ENCODE measurements at regions not wholly inside any gene's neighbourhood (a gene's known extent, or its start where the extent isn't known, plus 50 kb on each side); places are given as distances from the start of the nearest gene placed in this dataset.

- TF ChIP-seq TSHZ2 (CRISPR knock-in tag; IDR thresholded peaks at IDR 0.05): no peak
Observed at GRCh38 chr13:55091172-55091571, 2049.5 kb upstream of the PRR20A start (continued).

GRCh38 chr13:55106509-55106908 lies 2034.2 kb upstream of the PRR20A start:
- ATAC-seq: no peak
- TF ChIP-seq CSDC2 (CRISPR knock-in tag; IDR thresholded peaks at IDR 0.05) (no peak), CREB5 (CRISPR knock-in tag; IDR thresholded peaks at IDR 0.05; ENCODE audit: low read depth) (no peak), PPARA (CRISPR knock-in tag; IDR thresholded peaks at IDR 0.05; ENCODE audit: borderline replicate concordance) (no peak), PATZ1 (CRISPR knock-in tag; IDR thresholded peaks at IDR 0.05; ENCODE audit: borderline replicate concordance) (no peak), GLIS3 (CRISPR knock-in tag; IDR thresholded peaks at IDR 0.05) (no peak), ZNF8 (CRISPR knock-in tag; IDR thresholded peaks at IDR 0.05) (no peak), RARB (CRISPR knock-in tag; IDR thresholded peaks at IDR 0.05) (no peak), ARNTL (CRISPR knock-in tag; IDR thresholded peaks at IDR 0.05; ENCODE audit: borderline replicate concordance, low read depth) (no peak), SNAI2 (CRISPR knock-in tag; IDR thresholded peaks at IDR 0.05) (no peak), BACH2 (CRISPR knock-in tag; IDR thresholded peaks at IDR 0.05; ENCODE audit: borderline replicate concordance) (no peak), CSRNP3 (CRISPR knock-in tag; IDR thresholded peaks at IDR 0.05) (no peak), OSR1 (CRISPR knock-in tag; IDR thresholded peaks at IDR 0.05) (no peak), ZFP30 (CRISPR knock-in tag; IDR thresholded peaks at IDR 0.05) (no peak), POU6F1 (CRISPR knock-in tag; IDR thresholded peaks at IDR 0.05; ENCODE audit: borderline replicate concordance, low read depth) (no peak), ZFP3 (CRISPR knock-in tag; IDR thresholded peaks at IDR 0.05) (no peak), TOX (CRISPR knock-in tag; IDR thresholded peaks at IDR 0.05; ENCODE audit: borderline replicate concordance) (no peak), ZC3H10 (CRISPR knock-in tag; IDR thresholded peaks at IDR 0.05) (no peak), ZNF565 (CRISPR knock-in tag; conservative IDR thresholded peaks at IDR 0.05; ENCODE audit: low read depth) (no peak), ZNF70 (CRISPR knock-in tag; IDR thresholded peaks at IDR 0.05) (no peak), ESRRG (CRISPR knock-in tag; IDR thresholded peaks at IDR 0.05) (no peak)

- no peak for ATAC-seq
Observed at GRCh38 chr13:55120631-55121030, 2020.1 kb upstream of the PRR20A start.

More at GRCh38 chr13:55120631-55121030, 2020.1 kb upstream of the PRR20A start:
- TF ChIP-seq ARNTL (CRISPR knock-in tag; IDR thresholded peaks at IDR 0.05; ENCODE audit: borderline replicate concordance, low read depth) (no peak), PPARA (CRISPR knock-in tag; IDR thresholded peaks at IDR 0.05; ENCODE audit: borderline replicate concordance) (no peak), POU6F1 (CRISPR knock-in tag; IDR thresholded peaks at IDR 0.05; ENCODE audit: borderline replicate concordance, low read depth) (no peak), ESRRG (CRISPR knock-in tag; IDR thresholded peaks at IDR 0.05) (no peak), ZNF70 (CRISPR knock-in tag; IDR thresholded peaks at IDR 0.05) (no peak), ZNF565 (CRISPR knock-in tag; conservative IDR thresholded peaks at IDR 0.05; ENCODE audit: low read depth) (no peak), OSR1 (CRISPR knock-in tag; IDR thresholded peaks at IDR 0.05) (no peak), CSRNP3 (CRISPR knock-in tag; IDR thresholded peaks at IDR 0.05) (no peak)
